Right lung (tissue), 2 donors: ENCODE measurements at regions not wholly inside any gene's neighbourhood (a gene's known extent, or its start where the extent isn't known, plus 50 kb on each side); places are given as distances from the start of the nearest gene placed in this dataset.

Source experiments
- DNase-seq, 2 donors: peaks; one replicate each; pipeline ENCODE4 v3.0.0-alpha.2; 2013

- DNase-seq: no peak
These were observed 383.0 kb upstream of the EEF2KMT start for GRCh38 chr16:5480431-5481195.

GRCh38 chr16:5479926-5480325, 382.3 kb upstream of the EEF2KMT start:
- peak in 1 of 2 donors; percentile 1 for DNase-seq

- DNase-seq: no peak
These were observed 380.4 kb upstream of the EEF2KMT start for GRCh38 chr16:5478036-5478435.

DNA sequence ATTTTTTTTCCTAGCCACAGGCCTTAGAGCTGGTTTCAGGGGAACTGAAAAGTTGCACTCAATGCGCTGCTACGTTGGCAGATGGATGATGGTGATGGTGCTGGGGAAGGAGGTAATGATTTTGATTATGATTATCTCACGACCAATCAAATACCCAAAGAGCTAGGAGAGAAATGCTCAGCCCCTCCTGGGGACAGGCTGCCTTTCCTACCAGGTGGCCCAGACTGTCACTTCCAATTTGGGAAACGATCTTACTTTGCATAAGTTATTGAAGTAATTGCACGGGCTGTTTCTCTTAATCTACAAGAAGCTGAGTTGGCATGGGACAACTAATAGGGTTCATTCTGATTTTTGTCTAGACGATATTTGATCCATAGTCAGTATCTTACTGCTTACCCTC, 379.7 kb upstream of the EEF2KMT start:
- no peak for DNase-seq

DNA sequence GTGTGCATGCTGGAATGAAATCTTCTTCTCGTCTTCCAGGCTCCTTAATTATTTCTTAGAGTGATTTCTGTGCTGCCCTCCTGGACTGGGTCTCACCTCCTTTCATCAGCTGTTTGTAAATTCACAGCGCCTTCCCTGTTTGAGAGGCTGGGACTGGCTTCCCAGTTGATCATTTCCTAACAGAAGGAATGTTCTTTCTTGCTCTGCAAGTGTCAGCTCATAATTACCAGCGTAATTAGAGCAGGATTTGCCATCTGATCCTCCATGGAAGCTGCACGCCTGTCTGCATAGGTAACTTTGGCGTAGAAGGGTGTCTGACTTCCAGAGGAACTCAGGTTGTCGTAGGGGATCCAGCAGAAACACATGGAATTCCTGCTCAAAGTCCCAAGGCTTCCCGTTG, 375.0 kb upstream of the EEF2KMT start:
- no peak for DNase-seq

GRCh38 chr16:5468488-5468887, 370.9 kb upstream of the EEF2KMT start:
- no peak for DNase-seq

DNA sequence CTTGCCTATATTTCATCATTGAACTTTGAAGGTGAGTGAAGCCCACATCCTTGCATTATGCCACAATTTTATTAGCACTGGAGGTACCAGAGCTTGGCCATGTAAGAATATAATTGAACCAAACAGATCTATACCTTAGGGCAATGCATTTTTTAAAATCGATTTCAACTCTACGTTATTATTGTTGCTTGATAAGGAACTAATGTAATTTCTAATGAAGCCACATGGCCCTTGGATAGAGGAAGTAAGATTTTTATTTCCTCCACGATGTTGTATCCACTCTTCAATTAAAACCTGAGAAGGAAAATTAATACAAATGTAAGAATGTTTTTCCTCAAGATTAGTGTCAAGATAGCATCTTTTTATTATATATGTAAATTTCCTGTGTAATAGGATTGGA, 370.0 kb upstream of the EEF2KMT start:
- no peak for DNase-seq

DNA sequence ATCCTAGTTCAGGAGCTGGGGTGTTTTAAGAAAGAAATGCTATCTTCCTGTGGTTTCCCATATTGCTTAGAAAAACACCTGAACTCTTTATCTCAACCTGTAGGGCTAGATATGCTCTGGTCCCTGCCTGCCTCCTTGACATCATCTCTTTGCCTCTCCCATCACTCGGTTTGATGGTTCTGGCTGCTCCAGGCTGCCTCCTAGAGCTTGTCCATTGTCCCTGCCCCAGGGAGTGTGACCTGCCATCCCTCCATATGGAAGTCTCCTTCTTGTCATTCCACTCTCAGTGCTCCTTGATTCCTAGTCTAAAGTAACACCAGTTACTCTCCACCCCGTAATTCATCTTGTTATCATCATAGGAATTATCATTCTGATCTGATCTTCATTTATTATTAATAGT, 369.0 kb upstream of the EEF2KMT start:
- DNase-seq: no peak

DNA sequence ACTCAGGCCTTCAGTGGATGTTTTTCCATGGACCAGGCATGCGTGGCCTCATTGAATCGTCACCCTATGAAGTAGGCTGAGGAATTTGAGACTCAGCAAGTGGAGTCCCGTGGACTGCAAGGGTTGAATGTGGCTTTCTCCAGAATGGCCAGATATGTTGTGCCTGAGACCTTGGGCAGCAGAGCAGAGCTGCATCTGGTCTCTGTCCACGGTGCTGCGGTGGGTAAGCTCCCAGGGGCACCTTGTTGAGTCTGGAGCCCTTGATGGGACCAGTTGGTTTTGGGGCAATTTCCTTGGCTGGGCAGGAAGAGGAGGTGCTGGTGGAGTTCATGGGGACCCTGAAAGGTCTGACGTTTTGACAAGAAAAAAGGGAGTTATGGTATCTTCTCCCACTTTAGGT, 368.1 kb upstream of the EEF2KMT start:
- no peak for DNase-seq

- DNase-seq: no peak
These were observed 366.2 kb upstream of the EEF2KMT start for GRCh38 chr16:5463820-5464219.

DNA sequence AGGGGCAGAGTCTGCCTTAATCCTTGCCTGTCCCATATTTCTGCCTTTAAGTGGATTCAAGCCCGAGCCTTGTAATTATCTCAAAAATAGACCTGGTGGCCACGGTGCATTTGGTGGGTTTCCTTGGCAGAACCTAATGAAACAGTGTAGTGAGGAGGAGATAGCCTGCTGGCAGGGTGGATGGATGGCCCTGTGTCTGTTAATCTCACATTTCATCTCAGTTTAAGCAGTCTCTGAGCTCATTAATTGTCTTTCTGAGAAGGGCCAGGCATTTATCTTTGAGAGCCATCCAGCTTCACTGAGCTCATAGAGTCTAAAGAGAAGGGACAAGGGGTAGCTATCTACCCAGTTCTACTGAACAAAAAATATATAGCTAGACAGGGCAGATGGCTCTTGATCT, 364.0 kb upstream of the EEF2KMT start:
- no peak for DNase-seq

DNA sequence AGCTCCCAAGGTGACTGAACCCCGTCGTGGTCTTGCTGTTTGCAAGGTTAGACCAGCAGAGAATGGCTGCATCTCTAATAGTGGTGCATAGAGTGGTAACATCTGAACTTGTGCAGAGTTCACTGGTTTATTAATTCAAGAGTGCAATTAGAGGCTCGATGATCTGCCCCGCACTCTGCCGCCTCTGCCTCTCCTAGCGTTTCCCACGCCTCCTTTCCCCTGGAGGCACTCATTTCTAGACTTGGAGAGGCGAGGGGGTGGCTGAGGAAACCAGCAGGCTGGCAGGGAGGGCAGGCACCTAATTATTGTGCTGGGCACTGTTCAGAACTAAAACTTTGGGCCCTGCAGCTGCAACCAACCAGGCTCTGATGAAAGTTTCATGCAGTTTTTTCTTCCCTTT, 363.5 kb upstream of the EEF2KMT start:
- no peak for DNase-seq

DNA sequence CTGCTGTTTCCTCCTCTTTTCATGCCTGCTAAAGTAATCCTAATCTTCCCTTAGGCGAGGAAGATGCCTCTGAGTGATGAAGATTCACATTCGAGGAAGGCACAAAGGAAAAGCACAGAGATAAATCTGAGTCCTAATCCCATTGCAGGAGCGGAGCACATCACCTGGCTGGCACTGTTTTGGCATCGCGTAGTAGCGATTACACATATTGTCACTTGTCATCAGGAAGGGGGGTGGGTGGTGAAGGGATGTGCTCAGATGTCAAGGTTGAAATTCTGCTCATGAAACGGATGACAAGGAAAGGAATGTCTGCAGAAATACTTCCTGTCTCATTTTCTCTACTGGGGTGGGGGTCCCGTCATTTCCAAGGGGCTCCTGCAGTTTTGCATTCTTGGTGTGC, 363.1 kb upstream of the EEF2KMT start:
- DNase-seq: no peak

DNA sequence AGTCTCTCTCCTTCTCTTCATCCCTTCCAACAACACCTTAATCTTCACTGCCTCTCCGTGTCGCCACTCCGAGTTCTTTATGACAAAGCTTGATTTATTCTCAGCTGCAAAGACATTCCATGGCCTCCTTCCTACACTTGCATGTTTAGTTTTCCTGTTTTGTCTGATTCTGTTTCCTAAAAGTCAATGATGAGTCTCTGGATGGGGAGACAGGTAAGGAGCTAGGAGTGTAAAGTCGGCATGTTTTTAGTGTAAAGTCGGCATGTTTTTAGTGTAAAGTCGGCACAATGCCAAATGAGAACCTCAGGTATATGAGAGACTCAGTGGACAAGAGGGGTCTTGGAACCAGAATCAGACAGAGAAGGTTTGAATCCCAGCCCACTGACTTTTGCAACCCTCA, 362.3 kb upstream of the EEF2KMT start:
- no peak for DNase-seq

- DNase-seq: no peak
These were observed 357.5 kb upstream of the EEF2KMT start for GRCh38 chr16:5455110-5455509.

GRCh38 chr16:5454349-5454748, 356.8 kb upstream of the EEF2KMT start:
- no peak for DNase-seq

- no peak for DNase-seq
These were observed 354.0 kb upstream of the EEF2KMT start for GRCh38 chr16:5451641-5452040.

DNA sequence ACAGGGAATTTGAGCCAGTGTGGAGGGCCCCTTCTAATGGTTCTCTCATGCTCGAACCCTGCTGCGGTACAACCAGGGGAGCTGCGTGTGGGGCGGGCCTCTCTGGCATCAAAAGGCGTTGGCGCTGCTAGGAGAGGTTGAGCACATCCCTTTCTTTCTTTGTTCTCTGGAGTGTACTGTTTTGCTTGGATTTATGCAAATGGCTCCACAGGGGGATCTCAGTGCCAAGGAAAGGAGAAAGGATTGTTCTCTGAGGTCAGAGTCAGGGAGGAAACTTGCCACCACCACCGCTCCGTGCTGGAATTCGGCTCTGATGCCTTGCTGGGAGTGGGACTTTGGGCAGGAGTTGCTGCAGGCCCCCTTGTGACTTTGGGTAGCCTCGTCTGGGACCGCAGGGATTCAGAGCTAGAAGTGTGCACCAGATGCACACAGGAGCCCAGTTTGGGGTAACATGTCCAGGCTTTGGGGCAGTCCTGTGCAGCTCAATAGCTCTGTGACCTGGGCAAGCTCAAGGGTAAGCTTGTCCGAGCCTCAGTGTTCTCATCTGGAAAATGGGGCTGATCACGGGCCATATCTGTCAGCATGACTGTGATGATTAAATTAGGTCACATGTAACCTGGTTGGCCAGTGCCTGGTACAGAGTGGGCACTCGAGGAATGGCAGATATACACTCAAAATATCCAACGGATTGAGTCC, 353.0 kb upstream of the EEF2KMT start:
- no peak for DNase-seq

GRCh38 chr16:5449901-5450300, 352.3 kb upstream of the EEF2KMT start:
- no peak for DNase-seq

DNA sequence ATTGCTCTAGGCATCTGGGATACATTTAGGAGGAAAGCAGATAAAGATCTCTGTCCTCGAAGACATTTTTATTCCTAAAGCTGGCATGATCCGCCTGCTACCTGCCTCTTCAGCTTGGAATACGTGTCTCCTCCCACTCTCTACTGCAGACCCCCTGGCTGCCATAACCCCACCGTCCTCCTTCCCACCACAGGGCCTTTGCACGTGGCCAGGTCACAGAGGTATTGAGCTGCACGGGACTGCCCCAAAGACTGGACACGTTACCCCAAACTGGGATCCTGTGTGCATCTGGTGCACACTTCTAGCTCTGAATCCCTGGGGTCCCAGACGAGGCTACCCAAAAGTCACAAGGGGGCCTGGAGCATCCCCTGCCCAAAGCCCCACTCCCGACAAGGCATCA, 351.2 kb upstream of the EEF2KMT start:
- DNase-seq: no peak

DNA sequence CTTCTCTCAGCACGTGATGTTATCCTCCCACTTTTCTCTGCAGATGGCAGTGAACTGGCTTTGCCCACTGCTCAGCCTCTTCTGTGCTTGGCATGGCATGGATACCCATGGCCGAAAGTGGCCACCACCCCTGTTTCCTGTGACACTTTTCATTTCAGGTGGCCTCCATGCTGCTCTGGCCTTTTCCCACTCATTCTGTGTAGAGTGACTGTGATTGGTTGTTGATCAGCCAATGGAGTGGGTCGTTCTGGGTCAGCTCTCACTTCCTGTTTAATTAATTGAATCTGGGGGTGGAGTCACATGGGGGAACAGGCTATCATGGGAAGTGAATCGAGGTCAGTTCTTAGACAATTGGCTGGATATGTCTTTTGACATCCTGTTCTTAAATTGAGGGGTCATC, 350.1 kb upstream of the EEF2KMT start:
- no peak for DNase-seq

DNA sequence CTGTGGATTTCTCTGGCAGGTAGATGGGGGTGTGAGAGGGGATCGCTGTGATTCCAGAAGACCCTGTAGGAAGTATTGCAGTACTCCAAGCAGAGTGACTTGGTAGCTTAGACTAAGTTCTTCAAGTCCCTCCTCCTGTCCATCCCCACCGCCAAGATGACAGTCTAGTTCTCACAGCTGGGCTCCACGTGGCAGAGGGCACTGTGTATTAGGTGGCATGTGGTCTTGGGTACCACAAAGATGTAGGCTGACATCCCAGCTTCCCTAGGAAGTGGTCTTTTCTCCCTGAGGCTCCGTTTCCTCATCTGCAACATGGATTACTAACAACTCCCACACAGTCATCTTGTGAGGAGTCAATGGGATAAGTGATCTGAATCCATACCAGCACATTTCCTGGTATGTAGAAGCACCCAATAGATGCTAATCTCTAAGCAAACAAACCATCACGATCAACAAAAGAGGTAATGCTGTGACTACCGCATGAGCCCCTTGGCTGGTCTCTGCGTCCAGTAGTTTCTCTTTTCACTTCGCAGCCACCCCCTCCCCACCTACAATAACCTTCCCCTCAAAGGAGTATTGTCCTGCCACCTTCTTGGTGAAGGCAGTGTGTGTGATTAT, 349.1 kb upstream of the EEF2KMT start:
- no peak for DNase-seq

DNA sequence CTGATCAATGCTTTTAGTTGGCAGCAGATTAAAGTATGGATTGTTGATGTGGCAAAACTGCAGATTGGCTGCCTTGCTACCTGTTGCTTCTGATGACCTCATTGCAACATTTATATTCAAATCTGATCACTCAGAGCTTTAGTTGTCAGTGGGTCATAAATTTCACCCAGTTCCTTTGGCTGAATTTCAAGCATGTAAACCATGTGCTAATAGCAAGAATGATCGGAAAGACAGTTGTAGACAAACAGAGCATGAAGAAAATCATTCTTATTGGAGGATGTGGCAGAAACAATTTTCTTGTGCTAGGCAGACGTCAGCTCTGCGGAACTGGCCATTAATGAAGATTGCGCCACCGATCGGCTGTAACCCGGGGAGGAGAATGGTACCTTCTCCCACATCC, 346.6 kb upstream of the EEF2KMT start:
- DNase-seq: no peak
